GM18951 (cell line): ENCODE measurements at regions not wholly inside any gene's neighbourhood (a gene's known extent, or its start where the extent isn't known, plus 50 kb on each side); places are given as distances from the start of the nearest gene placed in this dataset.

Source experiments
- POLR2A ChIP-seq: IDR thresholded peaks from 4 replicates; pipeline ENCODE4 v1.6.1; 2011; ENCODE audit warnings: mild to moderate bottlenecking; ENCODE audit not compliant: insufficient read length, insufficient read depth; ENCODE audit errors: extremely low read depth
- in situ Hi-C: fragments of 300-500 bp; cut with MboI; formaldehyde crosslinking; loops from one replicate; pipeline ENCODE4 v1.12.0; 2022; ENCODE audit warnings: low sequenced_read_pairs, mixed read lengths, inconsistent platforms; ENCODE audit not compliant: unreplicated experiment

DNA sequence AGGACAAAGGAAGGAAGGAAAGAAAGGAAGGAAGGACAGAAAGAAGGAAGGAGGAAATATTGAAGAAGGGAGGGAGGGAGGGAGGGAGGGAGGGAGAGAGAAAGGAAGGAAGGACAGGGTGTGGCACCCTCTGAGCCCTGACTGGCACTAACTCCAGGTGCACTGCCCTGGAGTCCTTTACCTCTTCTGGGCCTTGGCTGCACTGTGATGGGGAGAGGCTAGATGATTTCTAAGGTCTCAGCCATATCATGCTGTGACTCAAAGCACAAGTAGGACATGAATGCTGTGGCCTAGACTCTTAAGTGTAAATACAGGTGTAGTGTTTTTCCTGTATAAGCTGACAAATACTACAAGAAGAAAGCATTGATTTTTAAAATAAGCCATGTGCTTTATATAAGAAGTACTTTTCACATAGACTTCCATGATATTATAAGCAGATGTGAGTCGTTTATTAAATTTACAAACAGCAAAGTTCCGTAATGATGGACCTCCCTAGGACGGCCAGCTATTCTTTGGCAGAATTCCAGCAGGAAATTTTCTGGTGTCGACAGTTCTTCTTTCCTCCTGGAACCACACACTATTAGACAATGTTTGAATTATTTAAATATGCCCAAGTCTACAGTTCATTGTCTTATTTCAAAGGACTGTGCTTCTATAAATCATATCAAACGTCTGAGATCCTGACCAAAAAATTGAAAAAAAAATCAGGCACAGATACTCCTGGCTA, 213.8 kb upstream of the C2CD4B start:
- in situ Hi-C loops: no loop called here

DNA sequence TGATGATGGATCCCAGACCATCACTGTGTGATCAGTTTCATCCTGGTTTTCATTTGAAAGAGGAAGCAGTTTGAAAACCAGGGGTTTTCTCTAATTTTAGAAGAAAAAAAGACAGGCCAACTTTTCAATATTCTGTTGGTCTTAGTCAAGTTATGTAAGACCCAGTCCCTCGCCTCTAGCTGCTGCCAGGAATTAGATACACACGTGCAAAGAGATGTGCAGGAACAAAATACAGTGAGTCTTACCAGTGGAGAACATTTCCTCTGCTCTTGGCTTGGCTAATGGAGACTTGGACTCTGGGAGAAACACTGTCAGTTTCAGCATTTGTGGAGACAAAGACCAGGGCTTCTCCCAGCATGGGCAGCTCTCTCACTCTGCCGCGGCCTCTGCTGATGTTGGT, 214.9 kb upstream of the C2CD4B start:
- in situ Hi-C loops: no loop called here
- no peak for TF ChIP-seq POLR2A

More for the DNA sequence above, 213.8 kb upstream of the C2CD4B start:
- no peak for TF ChIP-seq POLR2A

DNA sequence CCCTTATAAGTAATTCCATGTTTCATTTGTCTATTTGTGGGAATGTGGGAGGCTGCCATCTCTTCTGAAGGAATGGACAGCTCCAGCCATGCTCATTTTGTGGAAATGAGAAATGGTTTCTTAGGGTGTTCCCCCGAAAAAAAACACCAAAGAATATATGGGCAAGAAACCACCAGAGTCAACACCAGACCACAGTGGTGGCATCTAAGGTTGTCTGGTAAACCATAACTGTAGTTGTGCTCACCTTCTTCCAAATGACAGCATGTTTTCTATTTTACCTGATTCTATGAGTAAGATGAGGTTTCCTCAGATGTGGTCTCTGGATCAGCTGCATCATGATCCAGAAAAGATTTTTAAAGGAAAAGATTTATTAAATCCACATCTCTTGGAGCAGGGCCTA, 217.0 kb upstream of the C2CD4B start:
- in situ Hi-C loops: no loop called here
- no peak for TF ChIP-seq POLR2A

DNA sequence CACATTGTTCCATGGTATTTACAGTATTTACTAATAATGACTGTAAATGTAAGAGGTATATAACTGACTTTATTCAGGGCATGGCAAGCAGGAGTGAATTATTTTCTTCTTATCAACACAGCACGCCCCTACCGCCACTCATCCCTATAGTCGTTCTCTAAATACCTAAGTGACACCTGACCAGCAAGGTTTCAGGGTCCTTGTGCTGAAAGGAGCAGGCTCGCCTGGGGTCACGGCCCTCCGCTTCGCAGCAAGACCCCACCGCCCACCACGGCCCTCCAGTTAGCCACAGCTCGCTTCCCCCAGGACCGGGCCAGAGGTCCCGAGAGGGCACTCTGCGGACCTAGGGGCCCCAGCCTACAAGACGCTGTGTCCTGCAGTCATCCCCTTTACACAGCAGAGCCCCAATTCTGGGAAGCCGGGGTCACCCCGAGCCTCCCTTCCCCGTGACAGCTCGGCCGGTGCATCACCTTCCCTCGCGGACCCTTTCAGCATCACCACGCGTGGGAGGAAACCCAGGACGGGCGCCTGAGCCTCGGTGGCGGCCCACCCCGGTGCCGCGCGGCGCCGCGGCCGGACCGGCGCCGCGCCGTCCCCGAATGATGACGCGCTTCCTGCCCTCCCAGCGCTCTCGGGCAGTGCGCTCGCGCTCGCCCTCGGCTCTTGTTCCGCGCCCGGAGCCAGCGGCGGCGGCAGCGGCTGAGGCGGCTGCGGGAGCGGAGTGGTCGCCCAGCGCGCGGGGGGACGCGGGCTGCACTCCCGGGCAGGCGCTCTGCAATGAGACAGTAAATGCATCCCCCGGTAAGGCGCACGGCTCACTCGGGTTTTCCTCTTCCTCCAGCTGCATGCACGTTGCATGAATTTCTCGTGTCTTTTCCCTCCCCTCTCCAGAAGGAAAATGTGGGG, 225.1 kb upstream of the C2CD4B start, which contains the start of gene TLN2:
TLN2 (plus strand) TSS at position 666 of the 906 bp plus-strand sequence.
- in situ Hi-C loops: no loop called here
- peak; percentile 98 for TF ChIP-seq POLR2A

DNA sequence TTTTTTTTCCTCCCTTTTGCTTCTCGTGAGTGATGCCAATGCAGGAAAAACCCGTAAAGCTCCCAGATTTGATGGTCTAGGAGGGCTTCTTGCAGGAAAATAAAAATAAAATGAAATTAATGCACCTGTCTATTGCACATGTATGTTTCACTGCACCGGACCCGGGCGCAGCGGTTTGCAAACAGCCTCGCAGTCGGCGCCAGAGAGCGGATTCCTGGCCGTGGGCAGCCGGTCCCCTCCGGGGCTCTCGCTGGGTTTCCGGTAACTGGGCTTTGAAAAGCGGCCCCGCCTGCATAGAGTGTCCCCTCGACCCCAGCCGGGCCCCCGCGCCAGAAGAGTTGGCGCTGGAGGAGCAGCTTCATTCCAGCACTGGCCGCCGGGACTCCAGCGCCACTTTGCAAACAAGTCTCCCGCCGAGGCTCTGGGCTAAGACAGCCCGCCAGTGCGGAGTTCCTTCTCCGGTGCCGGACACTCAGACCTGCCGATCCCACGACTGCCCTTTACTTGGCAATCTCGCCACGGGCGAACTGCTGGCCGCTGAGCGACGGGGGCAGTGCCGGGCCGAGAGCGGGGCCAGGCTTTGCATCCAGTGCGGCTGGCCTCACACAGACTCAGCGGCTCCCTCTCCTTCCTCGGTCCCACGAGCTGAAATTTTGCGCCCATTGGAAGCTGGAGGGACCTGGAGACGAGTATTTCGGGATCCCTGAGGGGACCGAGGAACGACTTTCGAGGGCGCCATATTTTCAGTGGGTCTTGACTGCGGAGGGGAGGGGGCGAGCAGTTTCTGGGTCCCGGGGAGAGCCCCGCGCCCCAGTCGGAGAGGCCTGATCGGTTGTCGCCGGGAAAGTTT, 225.9 kb upstream of the C2CD4B start:
- no peak for TF ChIP-seq POLR2A
- in situ Hi-C loops: no loop called here

DNA sequence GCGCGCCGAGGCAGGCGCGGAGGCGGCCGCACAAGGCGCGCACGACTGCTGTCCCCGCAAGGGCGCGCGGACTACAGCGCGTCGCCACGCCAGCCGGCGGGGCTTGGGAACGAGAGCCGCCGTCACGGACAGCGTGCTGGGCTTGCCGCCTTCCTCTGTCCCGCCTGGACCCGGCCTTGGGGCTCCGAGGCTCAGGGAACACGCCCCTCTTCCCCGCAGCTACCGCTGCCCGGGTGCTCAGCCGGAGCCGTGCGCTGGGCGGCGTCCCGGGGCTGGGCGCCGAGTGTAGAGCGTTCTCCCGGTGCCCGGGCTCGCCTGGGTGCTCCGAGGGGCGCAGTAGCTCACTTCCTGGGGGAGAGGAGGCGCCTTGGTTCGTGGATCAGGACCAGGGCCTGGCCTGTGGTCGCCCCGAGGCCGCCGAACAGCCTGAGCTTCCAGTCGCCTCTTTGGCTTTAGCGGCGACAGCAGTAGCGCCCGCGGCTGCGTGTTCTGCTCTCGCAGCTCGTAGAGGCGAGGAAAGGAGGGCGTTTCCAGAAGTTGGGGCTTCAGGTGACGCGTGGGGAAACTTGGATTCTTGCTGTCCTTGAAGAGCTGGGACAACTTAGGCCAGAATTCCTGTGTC, 226.7 kb upstream of the C2CD4B start:
- in situ Hi-C loops: no loop called here
- TF ChIP-seq POLR2A: no peak

DNA sequence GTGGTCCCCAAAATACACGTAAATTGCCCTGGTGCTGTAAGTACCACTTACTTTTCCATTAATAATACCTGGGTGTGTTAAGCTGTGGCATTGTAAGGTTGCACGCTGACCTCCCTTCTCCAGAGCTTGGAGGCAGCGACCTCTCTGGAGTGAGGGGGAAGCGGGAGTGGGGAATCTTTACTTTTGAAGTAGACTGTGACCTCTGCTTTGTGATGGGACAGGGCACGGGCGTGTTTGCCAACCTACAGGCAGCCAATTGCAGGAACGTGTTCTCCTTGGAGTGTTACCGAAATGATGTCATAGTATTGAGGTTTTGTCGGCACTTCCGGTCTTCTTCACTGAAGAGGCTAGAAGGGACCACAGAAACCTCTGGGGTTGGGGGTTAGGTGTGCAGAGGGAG, 227.3 kb upstream of the C2CD4B start:
- no peak for TF ChIP-seq POLR2A
- in situ Hi-C loops: no loop called here

DNA sequence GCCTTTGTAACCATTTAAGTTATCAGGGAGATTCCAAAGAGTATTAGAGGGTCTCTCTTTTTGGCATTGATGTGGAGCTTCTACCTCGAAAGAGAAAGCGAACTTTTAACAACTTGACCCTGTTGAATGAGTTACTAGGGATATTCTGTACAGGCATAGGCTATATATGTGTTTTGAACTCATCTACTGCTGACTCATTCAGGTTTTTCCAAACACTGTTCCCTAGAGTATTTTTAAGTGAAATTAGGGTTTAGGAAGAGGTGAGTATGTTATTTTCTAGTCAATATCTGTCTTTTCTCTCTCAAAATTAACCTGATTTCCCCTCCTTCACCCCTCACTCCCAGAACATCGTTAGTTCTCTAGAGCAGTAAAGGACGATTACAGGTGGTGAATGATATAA, 228.1 kb upstream of the C2CD4B start:
- in situ Hi-C loops: no loop called here
- no peak for TF ChIP-seq POLR2A

DNA sequence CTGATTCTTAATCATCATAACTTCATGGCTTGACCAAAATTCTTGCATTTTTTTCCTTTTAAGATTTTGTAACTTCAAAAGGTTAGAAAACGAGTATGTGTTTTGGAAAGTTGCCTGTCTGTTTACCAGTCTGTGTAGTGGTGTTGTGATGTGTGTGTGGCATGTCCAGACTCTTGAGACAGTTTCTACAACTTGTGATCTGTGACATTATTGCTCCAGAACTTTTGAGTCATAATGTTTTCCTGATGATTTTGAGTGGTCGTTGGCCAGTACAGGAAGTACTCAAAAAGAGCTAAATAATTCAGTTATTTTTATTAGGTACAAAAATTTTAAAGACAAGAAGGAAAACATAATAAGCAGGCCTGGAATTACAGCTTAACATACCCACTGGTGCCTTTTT, 229.0 kb upstream of the C2CD4B start:
- TF ChIP-seq POLR2A: no peak
- in situ Hi-C loops: no loop called here

DNA sequence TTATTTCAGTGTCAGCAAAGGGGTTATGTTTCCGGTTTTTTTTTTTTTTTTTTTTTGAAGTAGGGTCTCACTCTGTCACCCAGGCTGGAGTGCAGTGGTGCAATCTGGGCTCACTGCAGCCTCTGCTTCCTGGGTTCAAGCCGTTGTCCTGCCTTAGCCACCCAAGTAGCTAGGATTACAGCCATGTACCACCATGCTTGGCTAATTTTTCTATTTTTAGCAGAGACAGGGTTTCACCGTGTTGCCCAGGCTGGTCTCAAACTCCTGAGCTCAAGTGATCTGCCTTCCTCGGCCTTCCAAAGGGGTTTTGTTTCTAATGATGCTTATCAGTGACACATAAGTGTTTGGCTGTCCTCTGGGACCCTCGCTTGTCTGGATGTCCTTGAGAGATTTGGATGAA, 235.7 kb upstream of the C2CD4B start:
- TF ChIP-seq POLR2A: no peak
- in situ Hi-C loops: no loop called here

DNA sequence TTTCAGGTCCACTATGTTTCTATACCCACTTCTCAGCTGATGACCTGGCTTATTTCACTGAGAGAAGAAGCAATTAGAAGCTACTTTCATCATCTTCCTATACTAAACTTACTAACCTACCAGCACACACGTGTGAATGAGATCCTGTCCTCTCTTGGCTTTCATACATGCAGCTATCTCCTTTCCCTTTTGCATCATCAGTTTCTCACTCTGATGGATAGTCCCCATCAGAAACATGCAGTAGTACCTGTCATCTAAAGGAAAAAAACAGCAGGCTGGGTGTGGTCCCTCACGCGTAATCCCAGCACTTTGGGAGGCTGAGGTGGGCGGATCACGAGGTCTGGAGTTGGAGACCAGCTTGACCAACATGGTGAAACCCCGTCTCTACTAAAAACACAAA, 237.6 kb upstream of the C2CD4B start:
- no peak for TF ChIP-seq POLR2A
- in situ Hi-C loops: no loop called here

DNA sequence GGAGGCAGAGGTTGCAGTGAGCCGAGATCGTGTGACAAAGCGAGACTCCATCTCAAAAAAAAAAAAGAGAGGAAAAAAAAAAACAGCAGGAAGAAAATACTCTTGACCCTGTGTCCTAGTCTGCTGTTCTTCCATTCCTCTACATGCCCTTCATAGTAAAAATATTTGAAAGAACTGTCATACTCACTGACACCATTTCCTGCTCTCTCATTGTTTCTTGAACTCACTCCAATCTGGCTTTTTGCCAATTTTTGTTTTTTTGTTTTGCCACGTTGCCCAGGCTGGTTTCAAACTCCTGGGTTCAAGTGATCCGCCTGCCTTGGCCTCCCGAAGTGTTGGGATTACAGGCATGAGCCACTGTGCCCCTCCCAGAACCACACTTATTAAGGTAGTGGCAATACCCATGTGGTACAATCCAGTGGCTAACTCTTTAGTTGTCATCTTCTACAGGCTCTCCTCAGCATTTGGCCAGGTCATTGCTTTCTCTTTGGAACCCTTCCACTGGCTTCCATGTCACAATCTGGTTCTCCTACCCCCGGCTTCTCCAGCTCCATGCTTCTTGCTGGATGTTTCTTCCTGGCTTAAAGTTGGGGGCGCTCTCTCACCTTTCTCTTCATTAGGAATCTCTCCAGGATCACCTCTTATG, 238.2 kb upstream of the C2CD4B start:
- TF ChIP-seq POLR2A: no peak
- in situ Hi-C loops: no loop called here
